T-cell (primary cell): ENCODE measurements at regions not wholly inside any gene's neighbourhood (a gene's known extent, or its start where the extent isn't known, plus 50 kb on each side); places are given as distances from the start of the nearest gene placed in this dataset.

ENCODE experiments used
- ATAC-seq, 4 experiments: fragments of 200-7000 bp in 3 of 4; fragments of 150-1000 bp in 1 of 4; cut with Tn5 transposase; replicated peaks in 1 of 4; 1 replicate in 3 of 4; 2 replicates in 1 of 4; pipeline ENCODE4 v1.10.0; 2021; ENCODE audit warnings: moderate library complexity in 3 of 4, mild to moderate bottlenecking in 2 of 4, moderate number of reproducible peaks in 1 of 4
- CTCF ChIA-PET, 2 donors: fragments of 300-600 bp; sonication (Branson Sonifier 250); formaldehyde crosslinking; loops; one replicate each; lab custom pipeline; 2022; ENCODE audit warnings: antibody characterized with exemption in 2 of 2; lab: Charles Lee
- POLR2A ChIA-PET, 2 donors: fragments of 300-600 bp; sonication (Branson Sonifier 250); formaldehyde crosslinking; loops; one replicate each; lab custom pipeline; 2022; ENCODE audit warnings: antibody characterized with exemption in 2 of 2; lab: Charles Lee
- DNase-seq, 35 experiments: peaks; one replicate each; pipeline versions ENCODE4 v3.0.0 to v3.0.0-alpha.2; 2013 to 2023
- H3K27ac ChIP-seq: one replicate; pipeline ENCODE4 v1.5.1; 2013; ENCODE audit warnings: low read length
- H3K27me3 ChIP-seq, 2 experiments: replicated peaks in 1 of 2; 1 replicate in 1 of 2; 2 replicates in 1 of 2; pipeline versions ENCODE4 v1.6.1 to v1.7.0; 2013; ENCODE audit warnings: low read length in 1 of 2, mixed read lengths in 1 of 2; ENCODE audit not compliant: control insufficient read depth in 2 of 2, insufficient read depth in 2 of 2; ENCODE audit errors: extremely low read depth in 1 of 2
- H3K36me3 ChIP-seq, 2 donors: 1 replicate in 1 of 2; 2 replicates in 1 of 2; pipeline versions ENCODE4 v1.6.1 to v1.7.0; 2013; ENCODE audit warnings: low read length in 1 of 2; ENCODE audit not compliant: control insufficient read depth in 2 of 2, insufficient read depth in 1 of 2; ENCODE audit errors: extremely low read depth in 1 of 2
- H3K4me1 ChIP-seq, 2 experiments: 1 replicate in 1 of 2; 2 replicates in 1 of 2; pipeline versions ENCODE4 v1.6.1 to v1.7.0; 2013; ENCODE audit warnings: low read length in 2 of 2, mixed read lengths in 1 of 2; ENCODE audit not compliant: insufficient read depth in 2 of 2, control insufficient read depth in 1 of 2; ENCODE audit errors: extremely low read depth in 1 of 2
- H3K4me3 ChIP-seq, 2 donors: 1 replicate in 1 of 2; 2 replicates in 1 of 2; pipeline versions ENCODE4 v1.5.1 to v1.7.0; 2013; ENCODE audit warnings: mild to moderate bottlenecking in 2 of 2, low read length in 1 of 2, moderate library complexity in 1 of 2; ENCODE audit not compliant: control insufficient read depth in 1 of 2; ENCODE audit errors: extremely low read depth in 1 of 2
- H3K9me3 ChIP-seq: 2 replicates; pipeline ENCODE4 v1.7.0; 2013
- H3K27ac Mint-ChIP-seq, 2 donors: one replicate each; pipeline ENCODE4 v1.8.0; 2020 to 2021; ENCODE audit warnings: mild to moderate bottlenecking in 2 of 2, mixed read lengths in 2 of 2
- H3K27me3 Mint-ChIP-seq, 2 donors: one replicate each; pipeline ENCODE4 v1.8.0; 2021 to 2022; ENCODE audit warnings: mixed read lengths in 2 of 2
- H3K36me3 Mint-ChIP-seq: one replicate; pipeline ENCODE4 v1.8.0; 2021; ENCODE audit warnings: mixed read lengths
- H3K4me1 Mint-ChIP-seq, 3 donors: one replicate each; pipeline ENCODE4 v1.8.0; 2020 to 2022; ENCODE audit warnings: mixed read lengths in 3 of 3, mild to moderate bottlenecking in 1 of 3
- H3K4me3 Mint-ChIP-seq, 3 donors: one replicate each; pipeline ENCODE4 v1.8.0; 2020 to 2022; ENCODE audit warnings: mild to moderate bottlenecking in 3 of 3, mixed read lengths in 3 of 3, moderate library complexity in 3 of 3
- H3K9me3 Mint-ChIP-seq, 3 donors: one replicate each; pipeline ENCODE4 v1.8.0; 2020 to 2022; ENCODE audit warnings: mixed read lengths in 3 of 3
- WGBS: methylation state at CpG from one replicate; pipeline ENCODE4 v1.1.5; 2013; ENCODE audit warnings: missing lambda C conversion rate; ENCODE audit not compliant: insufficient coverage; 5-methylcytosine and 5-hydroxymethylcytosine counted together

- CTCF ChIA-PET = interaction anchor here (0.6 kb wide), 2 partner anchors 58 to 914 kb away, joined by 3 to 4 read pairs; no protein-coding TSS in a partner anchor
- Mint-ChIP-seq H3K36me3 (no peaks in the 10 kb centered on the region), H3K4me3 (no peak overlapping the region), H3K27me3 (no peaks in the 10 kb centered on the region), H3K9me3 (peaks cover 4 to 25% (median 12%) of the 10 kb centered on the region in 3 donors), H3K27ac (no peak overlapping the region), H3K4me1 (no peaks in the 10 kb centered on the region)
- no peaks in the 10 kb centered on the region for H3K36me3 ChIP-seq
- no peaks in the 10 kb centered on the region for H3K27me3 ChIP-seq
- POLR2A ChIA-PET = no interaction called here
- WGBS = 60% methylated on average over 1 of the region's 4 CpGs
- H3K4me3 ChIP-seq = no peak overlapping the region
- H3K27ac ChIP-seq = no peak overlapping the region
- H3K9me3 ChIP-seq = no peaks in the 10 kb centered on the region
- DNase-seq = no peak
- H3K4me1 ChIP-seq = no peaks in the 10 kb centered on the region
- ATAC-seq = no peak
These were observed 500.2 kb downstream of the TENT5A start for GRCh38 chr6:81252231-81252630.

- H3K4me3 ChIP-seq = no peak overlapping the region
- no peak overlapping the region for H3K27ac Mint-ChIP-seq
- H3K36me3 ChIP-seq = no peaks in the 10 kb centered on the region
- no peaks in the 10 kb centered on the region for H3K4me1 Mint-ChIP-seq
- no peaks in the 10 kb centered on the region for H3K27me3 ChIP-seq
- no CpG with 5 or more reads among the region's 2 CpGs for WGBS
- ATAC-seq (no peak), DNase-seq (no peak)
- no peaks in the 10 kb centered on the region for H3K9me3 ChIP-seq
- no peak overlapping the region for H3K4me3 Mint-ChIP-seq
- H3K4me1 ChIP-seq = no peaks in the 10 kb centered on the region
- H3K9me3 Mint-ChIP-seq = peaks cover 3 to 24% (median 7%) of the 10 kb centered on the region in 3 donors
- H3K36me3 Mint-ChIP-seq = no peaks in the 10 kb centered on the region
- POLR2A ChIA-PET = no interaction called here
- no peaks in the 10 kb centered on the region for H3K27me3 Mint-ChIP-seq
- no peak overlapping the region for H3K27ac ChIP-seq
- CTCF ChIA-PET = interaction anchor here in 1 of 2 donors (1.5 kb wide), 1 partner anchor 13 kb away, joined by 3 read pairs; no protein-coding TSS in a partner anchor
These were observed 506.3 kb downstream of the TENT5A start for GRCh38 chr6:81246200-81246599.

GRCh38 chr6:81242624-81243023 is 509.9 kb downstream of the TENT5A start:
- WGBS = no CpG with 5 or more reads among the region's 1 CpG
- H3K36me3 Mint-ChIP-seq = no peaks in the 10 kb centered on the region
- ATAC-seq (no peak), DNase-seq (no peak)
- ChIA-PET POLR2A (no interaction called here), CTCF (interaction anchor here in 1 of 2 donors (0.6 kb wide), 1 partner anchor 150 kb away, joined by 6 read pairs; no protein-coding TSS in a partner anchor)
- H3K27ac ChIP-seq = no peak overlapping the region
- no peak overlapping the region for H3K27ac Mint-ChIP-seq
- no peak overlapping the region for H3K4me3 Mint-ChIP-seq
- H3K36me3 ChIP-seq = no peaks in the 10 kb centered on the region
- no peak overlapping the region for H3K4me3 ChIP-seq
- no peaks in the 10 kb centered on the region for H3K4me1 Mint-ChIP-seq
- no peaks in the 10 kb centered on the region for H3K9me3 ChIP-seq
- H3K27me3 Mint-ChIP-seq = no peaks in the 10 kb centered on the region
- H3K27me3 ChIP-seq = no peaks in the 10 kb centered on the region
- H3K9me3 Mint-ChIP-seq = peaks cover 3 to 24% (median 4%) of the 10 kb centered on the region in 3 donors
- H3K4me1 ChIP-seq = no peaks in the 10 kb centered on the region

- WGBS = no CpG with 5 or more reads among the region's 5 CpGs
- no peak overlapping the region for H3K27ac ChIP-seq
- H3K27me3 ChIP-seq = no peaks in the 10 kb centered on the region
- H3K4me3 ChIP-seq = no peak overlapping the region
- Mint-ChIP-seq H3K9me3 (peaks cover 3 to 20% (median 4%) of the 10 kb centered on the region in 3 donors), H3K4me1 (no peaks in the 10 kb centered on the region), H3K4me3 (no peak overlapping the region), H3K27me3 (no peaks in the 10 kb centered on the region), H3K27ac (no peak overlapping the region), H3K36me3 (no peaks in the 10 kb centered on the region)
- no peak for ATAC-seq
- no peaks in the 10 kb centered on the region for H3K36me3 ChIP-seq
- no peaks in the 10 kb centered on the region for H3K4me1 ChIP-seq
- ChIA-PET POLR2A (no interaction called here), CTCF (no interaction called here)
- no peak for DNase-seq
- H3K9me3 ChIP-seq = no peaks in the 10 kb centered on the region
These were observed 511.1 kb downstream of the TENT5A start for GRCh38 chr6:81241126-81242041.

GRCh38 chr6:81238390-81238789 is 514.1 kb downstream of the TENT5A start:
- H3K27me3 Mint-ChIP-seq = no peaks in the 10 kb centered on the region
- POLR2A ChIA-PET = no interaction called here
- Histone ChIP-seq H3K27me3 (no peaks in the 10 kb centered on the region), H3K27ac (no peak overlapping the region), H3K4me1 (no peaks in the 10 kb centered on the region), H3K4me3 (no peak overlapping the region), H3K9me3 (no peaks in the 10 kb centered on the region), H3K36me3 (no peaks in the 10 kb centered on the region)
- no peak overlapping the region for H3K27ac Mint-ChIP-seq
- H3K4me1 Mint-ChIP-seq = no peaks in the 10 kb centered on the region
- no peaks in the 10 kb centered on the region for H3K36me3 Mint-ChIP-seq
- CTCF ChIA-PET = no interaction called here
- ATAC-seq = no peak
- H3K9me3 Mint-ChIP-seq = peaks cover 0 to 13% (median 3%) of the 10 kb centered on the region in 3 donors
- DNase-seq = no peak
- H3K4me3 Mint-ChIP-seq = no peak overlapping the region

- no peak overlapping the region for H3K27ac ChIP-seq
- H3K4me1 ChIP-seq = no peaks in the 10 kb centered on the region
- Mint-ChIP-seq H3K36me3 (no peaks in the 10 kb centered on the region), H3K27me3 (no peaks in the 10 kb centered on the region), H3K4me1 (no peaks in the 10 kb centered on the region), H3K9me3 (peaks cover 0 to 5% (median 0%) of the 10 kb centered on the region in 3 donors), H3K27ac (no peak overlapping the region), H3K4me3 (no peak overlapping the region)
- ChIA-PET CTCF (no interaction called here), POLR2A (no interaction called here)
- H3K27me3 ChIP-seq = no peaks in the 10 kb centered on the region
- ATAC-seq = no peak
- DNase-seq = no peak
- H3K9me3 ChIP-seq = no peaks in the 10 kb centered on the region
- no peak overlapping the region for H3K4me3 ChIP-seq
- WGBS = no CpG with 5 or more reads among the region's 2 CpGs
- no peaks in the 10 kb centered on the region for H3K36me3 ChIP-seq
These were observed 515.3 kb downstream of the TENT5A start for GRCh38 chr6:81237226-81237625.
